ENCODE measurements at regions not wholly inside any gene's neighbourhood (a gene's known extent, or its start where the extent isn't known, plus 50 kb on each side); places are given as distances from the start of the nearest gene placed in this dataset.

DNA sequence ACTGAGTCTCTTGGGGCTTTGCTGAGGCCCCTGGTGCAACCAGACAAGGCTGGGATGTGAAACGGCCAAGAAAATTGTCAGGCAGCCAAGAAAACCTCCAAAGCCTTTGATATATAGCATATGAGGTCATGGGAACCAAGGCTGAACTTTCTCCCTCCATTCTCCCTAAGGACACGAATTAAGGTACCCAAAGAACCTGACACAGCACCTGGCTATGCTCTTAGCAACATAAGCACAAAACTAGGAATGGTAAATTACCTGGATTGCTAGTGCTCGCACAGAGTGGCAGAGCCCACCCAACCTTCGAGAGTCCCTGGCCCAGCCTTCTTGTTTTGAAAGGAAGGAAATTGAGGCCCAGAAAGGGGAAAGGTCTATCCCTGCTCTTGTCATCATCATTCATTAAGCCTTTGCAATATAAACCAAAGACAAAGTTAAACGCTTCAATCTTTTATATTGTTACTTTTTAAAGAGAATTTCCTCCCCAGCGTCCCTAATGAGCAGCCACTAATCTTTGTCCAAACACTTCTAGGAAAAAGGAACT lies 220.0 kb upstream of the NR4A3 start:
- Histone ChIP-seq H3K27me3 (ENCODE audit: insufficient read depth, low read length) (no peaks in the 10 kb centered on the region; the same call in 1 of the 2 replicates), H2BK20ac (ENCODE audit: low read depth, low read length, poor library complexity, severe bottlenecking) (no peak overlapping the region), H2AK5ac (ENCODE audit: insufficient read length, low read length) (no peak overlapping the region), H3K23ac (ENCODE audit: insufficient read length, low read depth, low read length) (no peak overlapping the region), H3K56ac (ENCODE audit: insufficient read length, low read depth, low read length) (no peak overlapping the region), H3K18ac (ENCODE audit: insufficient read length, low read depth, low read length) (no peak overlapping the region), H3K4ac (ENCODE audit: low read depth, low read length) (no peak overlapping the region), H3K4me1 (ENCODE audit: insufficient read depth, low read length) (peaks cover 6% of the 10 kb centered on the region), H3K79me2 (ENCODE audit: insufficient read depth, low read length) (no peaks in the 10 kb centered on the region), H4K5ac (ENCODE audit: insufficient read length, low read depth, low read length) (no peak overlapping the region), H3K14ac (ENCODE audit: insufficient read depth, low read length) (no peak overlapping the region), H3K23me2 (ENCODE audit: insufficient read length, low read depth, low read length, poor library complexity, severe bottlenecking) (no peaks in the 10 kb centered on the region), H4K8ac (replicated peaks; ENCODE audit: insufficient read length, low read depth, low read length) (no peak overlapping the region), H2BK12ac (ENCODE audit: insufficient read length, low read depth, low read length) (no peak overlapping the region), H4K91ac (ENCODE audit: insufficient read length, low read depth, low read length) (no peak overlapping the region), H2BK5ac (ENCODE audit: insufficient read length, low read length) (no peak overlapping the region), H4K20me1 (ENCODE audit: control insufficient read depth, insufficient read depth, insufficient read length) (no peaks in the 10 kb centered on the region), H2AFZ (ENCODE audit: low read length) (no peak overlapping the region), H3K9ac (ENCODE audit: extremely low read depth, insufficient read length, low read length) (no peak overlapping the region), H3T11ph (ENCODE audit: low read length) (no peak overlapping the region), H3K79me1 (ENCODE audit: insufficient read depth, low read depth, low read length, poor library complexity, severe bottlenecking) (no peaks in the 10 kb centered on the region), H2BK15ac (ENCODE audit: low read depth, low read length) (no peak overlapping the region), H3K4me2 (ENCODE audit: insufficient read depth, insufficient read length, low read length) (no peak overlapping the region), H3K27ac (ENCODE audit: insufficient read length, low read depth, low read length) (no peak overlapping the region), H3K9me3 (ENCODE audit: control insufficient read depth, low read depth, low read length) (no peaks in the 10 kb centered on the region), H2BK120ac (ENCODE audit: low read depth, low read length, poor library complexity, severe bottlenecking) (no peak overlapping the region)
- Mint-ChIP-seq H3K27ac (no peak overlapping the region), H3K4me3 (no peak overlapping the region), H3K9me3 (no peaks in the 10 kb centered on the region), H3K27me3 (ENCODE audit: low read depth) (peaks cover 41% of the 10 kb centered on the region), H3K36me3 (ENCODE audit: insufficient read depth in 1 of 3, low read depth in 3 of 3) (no peaks in the 10 kb centered on the region), H3K4me1 (peaks cover 14 to 16% of the 10 kb centered on the region in 2 experiments)
- DNase-seq: no peak
- no peak for TF ChIP-seq CTCF (conservative IDR thresholded peaks at IDR 0.05)
- WGBS (ENCODE audit: extremely low coverage, insufficient read length, low lambda C conversion rate): no CpG with 5 or more reads among the region's 6 CpGs
